OCI-LY3 (cell line): ENCODE measurements at regions not wholly inside any gene's neighbourhood (a gene's known extent, or its start where the extent isn't known, plus 50 kb on each side); places are given as distances from the start of the nearest gene placed in this dataset.
"Not testable (repeated sequence)": the region's sequence is repeated elsewhere in the genome, so short reads cannot be mapped to it uniquely, and the experiment has no call there.

Experiments used
- EZH2phosphoT487 ChIP-seq: fragments of 200-600 bp; shearing (Covaris generic); IDR thresholded peaks from 2 replicates; pipeline ENCODE4 v1.6.1; 2018; ENCODE audit warnings: antibody characterized with exemption, mixed run types, low read depth
- TF ChIP-seq, protein P1 (sequence below): fragments of 200-600, 300-600 bp; sonication (generic); IDR thresholded peaks from 2 replicates; pipeline ENCODE4 v1.5.1; 2014; ENCODE audit warnings: antibody characterized with exemption, low read length, low read depth

DNA sequence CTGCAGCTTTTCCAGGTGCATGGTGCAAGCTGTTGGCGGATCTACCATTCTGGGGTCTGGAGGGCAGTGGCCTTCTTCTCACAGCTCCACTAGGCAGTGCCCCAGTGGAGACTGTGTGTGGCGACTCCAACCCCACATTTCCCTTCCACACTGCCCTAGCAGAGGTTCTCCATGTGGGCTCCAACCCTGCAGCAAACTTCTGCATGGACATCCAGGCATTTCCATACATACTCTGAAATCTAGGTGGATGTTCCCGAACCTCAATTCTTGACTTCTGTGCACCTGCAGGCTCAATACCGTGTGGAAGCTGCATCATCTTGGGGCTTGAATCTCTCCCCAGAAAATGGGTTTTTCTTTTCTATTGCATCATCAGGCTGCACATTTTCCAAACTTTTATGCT lies 160.2 kb upstream of the DYRK2 start:
- TF ChIP-seq, protein P1, sequence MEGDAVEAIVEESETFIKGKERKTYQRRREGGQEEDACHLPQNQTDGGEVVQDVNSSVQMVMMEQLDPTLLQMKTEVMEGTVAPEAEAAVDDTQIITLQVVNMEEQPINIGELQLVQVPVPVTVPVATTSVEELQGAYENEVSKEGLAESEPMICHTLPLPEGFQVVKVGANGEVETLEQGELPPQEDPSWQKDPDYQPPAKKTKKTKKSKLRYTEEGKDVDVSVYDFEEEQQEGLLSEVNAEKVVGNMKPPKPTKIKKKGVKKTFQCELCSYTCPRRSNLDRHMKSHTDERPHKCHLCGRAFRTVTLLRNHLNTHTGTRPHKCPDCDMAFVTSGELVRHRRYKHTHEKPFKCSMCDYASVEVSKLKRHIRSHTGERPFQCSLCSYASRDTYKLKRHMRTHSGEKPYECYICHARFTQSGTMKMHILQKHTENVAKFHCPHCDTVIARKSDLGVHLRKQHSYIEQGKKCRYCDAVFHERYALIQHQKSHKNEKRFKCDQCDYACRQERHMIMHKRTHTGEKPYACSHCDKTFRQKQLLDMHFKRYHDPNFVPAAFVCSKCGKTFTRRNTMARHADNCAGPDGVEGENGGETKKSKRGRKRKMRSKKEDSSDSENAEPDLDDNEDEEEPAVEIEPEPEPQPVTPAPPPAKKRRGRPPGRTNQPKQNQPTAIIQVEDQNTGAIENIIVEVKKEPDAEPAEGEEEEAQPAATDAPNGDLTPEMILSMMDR: not testable (repeated sequence)
- TF ChIP-seq EZH2phosphoT487: not testable (repeated sequence)
